ENCODE measurements at regions not wholly inside any gene's neighbourhood (a gene's known extent, or its start where the extent isn't known, plus 50 kb on each side); places are given as distances from the start of the nearest gene placed in this dataset.
"Not testable (repeated sequence)": the region's sequence is repeated elsewhere in the genome, so short reads cannot be mapped to it uniquely, and the experiment has no call there.

GRCh38 chr15:60130821-60131220 lies 126.7 kb downstream of the FOXB1 start:
- DNase-seq (ENCODE audit: low read depth in 4 of 4, low spot score in 2 of 4) = no peak

GRCh38 chr15:60134609-60135008 lies 130.5 kb downstream of the FOXB1 start:
- no peak for DNase-seq (ENCODE audit: low read depth in 4 of 4, low spot score in 2 of 4)

GRCh38 chr15:60135961-60136360 lies 131.8 kb downstream of the FOXB1 start:
- DNase-seq (ENCODE audit: low read depth in 4 of 4, low spot score in 2 of 4) = no peak

- DNase-seq (ENCODE audit: low read depth in 4 of 4, low spot score in 2 of 4) = no peak
These were observed 133.7 kb downstream of the FOXB1 start for GRCh38 chr15:60137711-60138396.

GRCh38 chr15:60138397-60138968 lies 134.4 kb downstream of the FOXB1 start:
- no peak for DNase-seq (ENCODE audit: low read depth in 4 of 4, low spot score in 2 of 4)

- no peak for DNase-seq (ENCODE audit: low read depth in 4 of 4, low spot score in 2 of 4)
These were observed 148.3 kb downstream of the FOXB1 start for GRCh38 chr15:60152386-60152785.

GRCh38 chr15:60154764-60155325 lies 150.7 kb downstream of the FOXB1 start:
- DNase-seq (ENCODE audit: low read depth in 4 of 4, low spot score in 2 of 4) = no peak

- no peak for DNase-seq (ENCODE audit: low read depth in 4 of 4, low spot score in 2 of 4)
These were observed 151.6 kb downstream of the FOXB1 start for GRCh38 chr15:60155661-60156060.

GRCh38 chr15:60160909-60161308 lies 156.8 kb downstream of the FOXB1 start:
- DNase-seq (ENCODE audit: low read depth in 4 of 4, low spot score in 2 of 4) = no peak

GRCh38 chr15:60161704-60162103 lies 157.6 kb downstream of the FOXB1 start:
- no peak for DNase-seq (ENCODE audit: low read depth in 4 of 4, low spot score in 2 of 4)

GRCh38 chr15:60162251-60162967 lies 158.3 kb downstream of the FOXB1 start:
- DNase-seq (ENCODE audit: low read depth in 4 of 4, low spot score in 2 of 4) = no peak

GRCh38 chr15:60162968-60163355 lies 158.9 kb downstream of the FOXB1 start:
- no peak for DNase-seq (ENCODE audit: low read depth in 4 of 4, low spot score in 2 of 4)

GRCh38 chr15:60165111-60165510 lies 161.0 kb downstream of the FOXB1 start:
- DNase-seq (ENCODE audit: low read depth in 4 of 4, low spot score in 2 of 4) = no peak

- no peak for DNase-seq (ENCODE audit: low read depth in 4 of 4, low spot score in 2 of 4)
These were observed 168.0 kb downstream of the FOXB1 start for GRCh38 chr15:60172143-60172542.

GRCh38 chr15:60179786-60180391 lies 175.8 kb downstream of the FOXB1 start:
- DNase-seq (ENCODE audit: low read depth in 4 of 4, low spot score in 2 of 4) = peak in 1 of 4 donors; percentile 13

- DNase-seq (ENCODE audit: low read depth in 4 of 4, low spot score in 2 of 4) = not testable (repeated sequence)
These were observed 177.8 kb downstream of the FOXB1 start for GRCh38 chr15:60181957-60182356.

GRCh38 chr15:60183366-60183765 lies 179.3 kb downstream of the FOXB1 start:
- DNase-seq (ENCODE audit: low read depth in 4 of 4, low spot score in 2 of 4) = no peak

- DNase-seq (ENCODE audit: low read depth in 4 of 4, low spot score in 2 of 4) = no peak
These were observed 180.5 kb downstream of the FOXB1 start for GRCh38 chr15:60184579-60184978.

GRCh38 chr15:60191016-60191415 lies 186.9 kb downstream of the FOXB1 start:
- no peak for DNase-seq (ENCODE audit: low read depth in 4 of 4, low spot score in 2 of 4)

GRCh38 chr15:60191821-60192220 lies 187.7 kb downstream of the FOXB1 start:
- no peak for DNase-seq (ENCODE audit: low read depth in 4 of 4, low spot score in 2 of 4)

GRCh38 chr15:60195611-60196010 lies 191.5 kb downstream of the FOXB1 start:
- no peak for DNase-seq (ENCODE audit: low read depth in 4 of 4, low spot score in 2 of 4)

Measured in left renal cortex interstitium (tissue), 4 donors.